ENCODE measurements at regions not wholly inside any gene's neighbourhood (a gene's known extent, or its start where the extent isn't known, plus 50 kb on each side); places are given as distances from the start of the nearest gene placed in this dataset.

- no peak for DNase-seq
Measured at GRCh38 chr3:176931991-176932390, 265.3 kb downstream of the TBL1XR1 start.

GRCh38 chr3:176930942-176931341 is 266.3 kb downstream of the TBL1XR1 start:
- DNase-seq, result no peak

DNA sequence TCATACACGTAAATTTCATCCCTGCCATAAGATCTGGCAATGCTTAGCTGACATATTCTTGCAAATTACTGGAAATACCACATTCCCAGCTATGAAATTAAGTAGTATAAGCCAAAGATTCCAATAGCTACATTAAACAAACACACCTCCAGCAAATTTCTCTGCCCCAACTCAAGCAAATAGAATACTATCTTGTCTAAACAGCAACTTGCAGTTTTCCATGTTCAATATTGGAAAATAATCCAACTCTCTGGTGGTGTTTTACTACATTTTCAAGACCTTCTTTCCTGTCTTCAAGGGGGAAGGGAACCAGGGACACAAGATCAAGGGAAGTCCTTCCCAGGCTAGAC is 268.7 kb downstream of the TBL1XR1 start:
- DNase-seq, result no peak

DNA sequence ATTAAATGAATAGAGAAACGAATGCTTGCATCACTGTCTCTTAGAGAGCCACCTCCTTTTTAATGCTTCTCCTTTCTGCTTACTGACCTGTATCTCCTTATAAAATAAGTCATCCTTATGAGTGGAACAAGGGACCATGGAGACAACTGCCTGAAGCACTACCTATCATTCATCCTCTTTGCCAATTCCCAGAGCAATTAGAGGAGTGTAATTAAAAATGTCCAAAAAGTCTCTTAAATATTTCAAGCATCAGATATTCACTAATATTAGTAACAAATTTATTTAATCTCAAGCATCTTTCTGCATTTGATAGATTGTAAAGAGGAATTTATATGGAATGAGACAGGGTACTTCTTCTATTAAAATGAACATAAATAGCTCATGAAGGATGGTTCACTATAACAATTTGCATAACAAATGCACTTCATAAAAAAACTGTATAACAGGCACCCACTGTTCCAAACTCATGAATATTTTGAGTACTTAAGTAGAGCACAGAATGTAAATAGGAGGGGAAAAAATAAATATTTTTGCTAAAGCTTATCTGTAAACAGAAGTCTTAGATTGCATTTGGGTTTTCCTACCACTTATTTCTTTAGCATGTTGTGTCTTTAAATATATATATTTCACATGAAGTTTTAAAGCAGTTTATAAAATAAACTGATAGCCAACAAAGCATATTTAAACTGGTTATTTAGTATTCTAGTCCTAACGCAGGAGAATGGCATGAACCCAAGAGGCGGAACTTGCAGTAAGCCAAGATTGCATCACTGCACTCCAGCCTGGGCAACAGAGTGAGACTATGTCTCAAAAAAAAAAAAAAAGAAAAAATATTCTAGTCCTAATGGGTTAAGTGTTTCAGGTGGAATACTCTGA is 269.3 kb downstream of the TBL1XR1 start:
- no peak for DNase-seq

- no peak for DNase-seq
Measured at GRCh38 chr3:176927280-176927679, 270.0 kb downstream of the TBL1XR1 start.

DNA sequence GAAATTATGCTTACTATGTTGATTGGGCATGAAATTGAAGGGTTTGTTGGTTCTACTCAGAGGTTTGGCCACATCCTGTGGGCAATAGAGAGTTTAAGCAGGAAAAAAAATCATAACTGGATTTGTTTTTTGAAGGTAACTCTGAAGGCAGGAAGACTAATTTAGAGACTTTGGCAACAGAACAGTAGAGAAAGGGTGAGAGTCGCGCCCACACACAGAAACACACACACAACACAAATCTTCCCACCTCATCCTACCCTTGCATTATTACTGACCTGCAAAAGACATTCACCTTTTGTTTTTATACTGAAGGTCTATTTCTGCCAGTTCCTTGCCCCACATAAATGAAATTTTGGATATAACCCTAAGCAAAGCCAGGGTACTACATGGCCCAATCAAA is 270.6 kb downstream of the TBL1XR1 start:
- no peak for DNase-seq

GRCh38 chr3:176926034-176926433 is 271.2 kb downstream of the TBL1XR1 start:
- DNase-seq, result no peak

DNA sequence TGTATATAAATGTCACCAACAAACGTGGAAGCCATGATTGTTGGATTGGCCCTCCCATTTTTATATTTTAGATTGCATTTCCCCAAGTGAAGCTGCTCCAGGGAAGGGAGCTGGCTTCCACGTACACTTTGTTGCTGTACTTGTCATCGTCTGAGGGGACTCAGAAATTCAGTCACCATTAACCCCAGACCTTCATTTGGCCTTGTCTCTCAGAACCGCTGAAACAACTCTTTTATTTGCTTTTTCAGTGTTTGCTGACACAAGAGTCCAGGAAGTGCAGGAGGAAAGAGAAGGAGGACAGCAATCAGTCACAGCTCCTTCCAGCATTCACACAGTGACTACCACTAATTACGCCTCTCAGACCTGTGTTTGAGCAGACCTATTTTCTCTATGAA is 276.5 kb downstream of the TBL1XR1 start:
- DNase-seq, result no peak

DNA sequence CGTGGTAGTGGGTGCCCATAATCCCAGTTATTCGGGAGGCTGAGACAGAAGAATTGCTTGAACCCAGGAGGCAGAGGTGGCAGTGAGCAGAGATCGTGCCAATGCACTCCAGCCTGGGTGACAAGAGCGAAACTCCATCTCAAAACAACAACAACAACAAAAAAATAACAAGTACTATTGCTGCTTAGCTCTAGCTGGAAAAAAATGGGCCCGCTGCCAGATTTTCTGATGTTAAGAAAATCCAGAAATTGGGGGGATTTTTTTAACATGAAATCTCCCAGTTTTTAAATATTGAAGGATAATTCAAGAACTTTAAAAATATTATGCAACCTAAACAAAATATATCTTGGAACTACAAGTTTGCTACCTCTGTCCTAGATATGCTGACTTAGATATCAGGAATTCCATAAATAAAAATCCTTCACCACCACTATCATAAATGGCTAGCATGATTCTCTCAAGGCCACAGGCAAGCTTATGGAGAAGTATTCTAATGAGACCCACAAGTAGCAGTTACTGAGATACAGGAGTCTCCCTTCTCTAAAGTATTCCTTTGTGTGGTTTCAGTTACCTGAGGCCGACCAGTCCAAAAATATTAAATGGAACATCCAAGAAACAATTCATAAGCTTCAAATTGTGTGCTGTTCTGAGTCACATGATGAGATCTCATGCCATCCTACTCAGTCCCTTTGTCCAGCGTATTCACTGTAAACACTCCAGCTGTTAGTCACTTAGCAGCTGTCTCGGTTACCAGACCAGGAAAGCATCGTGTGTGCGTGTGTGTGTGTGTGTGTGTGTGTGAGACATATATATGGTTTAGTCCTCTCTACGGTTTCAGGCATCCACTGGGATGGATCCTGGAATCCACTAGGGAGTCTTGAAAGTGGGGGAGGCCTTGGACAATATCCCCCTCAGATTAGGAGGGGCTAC is 277.2 kb downstream of the TBL1XR1 start:
- no peak for DNase-seq

DNA sequence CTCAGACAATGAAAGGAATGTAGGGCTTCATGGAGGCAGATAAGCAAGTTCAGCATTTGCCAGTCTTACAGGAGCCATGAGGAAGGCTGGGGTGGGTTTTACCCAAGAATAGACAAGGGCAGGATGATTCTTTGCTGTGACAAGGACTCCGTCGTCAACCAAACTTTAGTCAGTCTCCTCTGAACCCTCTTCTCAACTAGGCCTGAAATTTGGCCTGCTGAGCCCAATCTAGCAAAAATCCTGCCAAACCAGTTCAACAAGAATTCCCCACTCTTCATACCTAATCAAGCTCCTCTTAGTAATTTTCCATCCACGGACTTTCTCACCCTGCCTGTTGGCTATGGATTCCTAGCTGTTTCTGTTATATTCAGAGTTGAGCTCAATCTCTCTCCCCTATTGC is 280.5 kb downstream of the TBL1XR1 start:
- DNase-seq, result no peak

GRCh38 chr3:176914764-176915163 is 282.5 kb downstream of the TBL1XR1 start:
- no peak for DNase-seq

GRCh38 chr3:176911579-176911978 is 285.7 kb downstream of the TBL1XR1 start:
- DNase-seq, result no peak

- DNase-seq, result no peak
Measured at GRCh38 chr3:176909044-176909443, 288.2 kb downstream of the TBL1XR1 start.

- DNase-seq, result peak; percentile 98
Measured at GRCh38 chr3:176906046-176906905, 291.0 kb downstream of the TBL1XR1 start.

DNA sequence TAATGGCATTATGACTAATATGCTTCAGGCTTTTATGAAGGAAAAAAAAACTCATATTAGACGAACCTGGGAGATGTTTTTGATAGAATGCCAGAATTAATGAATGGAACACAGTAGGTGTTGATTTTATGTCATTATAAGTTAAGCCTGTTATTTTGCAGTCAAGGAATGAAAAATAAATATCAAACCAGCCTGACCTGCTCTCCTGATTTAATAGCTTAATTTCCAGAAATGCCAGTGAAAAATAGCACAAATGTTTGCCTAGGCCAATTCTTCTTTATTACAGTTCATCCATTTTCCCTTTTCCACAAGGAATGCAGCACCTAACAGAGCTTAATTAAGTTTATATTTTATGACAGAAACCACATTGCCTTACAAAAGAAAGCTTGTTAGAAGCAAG is 292.0 kb downstream of the TBL1XR1 start:
- DNase-seq, result no peak

GRCh38 chr3:176904506-176904905 is 292.8 kb downstream of the TBL1XR1 start:
- no peak for DNase-seq

GRCh38 chr3:176896640-176897039 is 300.6 kb downstream of the TBL1XR1 start:
- DNase-seq, result no peak

DNA sequence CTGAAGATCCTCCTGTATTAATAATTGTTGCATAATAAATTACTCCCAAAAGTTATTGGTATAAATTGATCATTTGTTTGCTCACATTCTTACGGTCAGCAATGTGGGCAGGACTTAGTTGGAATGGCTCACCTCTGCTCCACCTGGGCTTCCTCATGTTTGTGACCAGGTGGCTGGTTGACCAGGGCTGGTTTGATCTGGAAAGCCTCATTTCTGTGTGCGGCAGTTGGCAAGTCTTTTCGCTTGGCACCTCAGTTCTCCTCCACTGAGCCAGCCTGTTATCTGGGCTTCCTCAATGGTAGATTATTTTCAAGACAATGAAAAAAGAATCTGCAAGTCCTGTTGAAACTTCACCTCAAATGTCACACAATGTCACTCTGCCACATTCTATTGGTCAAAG is 301.1 kb downstream of the TBL1XR1 start:
- no peak for DNase-seq

GRCh38 chr3:176879710-176880109 is 317.6 kb downstream of the TBL1XR1 start:
- DNase-seq, result no peak

DNA sequence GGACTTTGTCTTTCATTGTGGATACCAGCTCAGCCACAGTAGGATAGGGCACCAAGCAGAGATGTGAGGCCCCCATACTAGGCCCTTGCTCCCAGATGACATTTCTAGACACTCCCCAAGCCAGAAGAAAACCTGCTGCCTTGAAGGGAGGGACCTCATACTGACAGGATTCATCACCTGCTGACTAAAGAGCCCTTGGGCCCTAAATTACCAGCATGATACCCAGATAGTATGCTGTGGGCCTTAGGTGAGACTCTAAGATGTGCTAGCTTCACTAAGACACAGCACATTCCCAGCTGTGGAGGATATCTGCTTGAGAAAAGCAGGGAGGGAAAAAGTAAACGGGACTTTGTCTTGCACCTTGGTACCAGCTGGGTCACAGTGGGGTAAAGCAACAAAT is 324.0 kb downstream of the TBL1XR1 start:
- DNase-seq, result no peak

DNA sequence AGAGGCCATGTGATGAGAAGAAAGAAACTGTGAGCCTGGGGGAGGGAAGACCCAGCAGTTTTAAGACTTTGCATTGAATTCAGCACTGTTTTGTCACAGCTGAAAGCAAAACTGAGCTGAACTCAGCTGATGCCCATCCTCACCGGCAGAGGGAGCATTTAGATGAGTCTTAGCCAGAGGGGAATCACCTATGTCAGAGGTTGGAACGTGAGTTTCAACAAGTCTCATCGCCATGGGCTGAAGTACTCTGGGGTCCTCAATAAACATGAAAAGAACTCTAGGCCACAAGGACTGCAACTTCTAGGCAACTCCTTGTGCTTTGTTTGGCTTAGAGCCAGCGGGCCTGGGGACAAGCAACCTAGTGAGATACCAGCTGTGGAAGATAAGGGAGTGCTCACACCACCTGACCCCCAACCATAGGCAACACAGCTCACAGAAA is 324.5 kb downstream of the TBL1XR1 start:
- peak; percentile 13 for DNase-seq

- no peak for DNase-seq
Measured at GRCh38 chr3:176870451-176870850, 326.8 kb downstream of the TBL1XR1 start.

All from NCI-H446 treated with DMSO at 0.1 percent for 48 hours (cell line).